GM21786 (cell line): ENCODE measurements at regions not wholly inside any gene's neighbourhood (a gene's known extent, or its start where the extent isn't known, plus 50 kb on each side); places are given as distances from the start of the nearest gene placed in this dataset.

ENCODE experiments used
- ATAC-seq: cut with Tn5 transposase; IDR thresholded peaks from one replicate; pipeline ENCODE4 v1.9.1; 2021; ENCODE audit not compliant: unreplicated experiment

GRCh38 chr14:29102996-29103395, 336.4 kb downstream of the FOXG1 start:
- ATAC-seq: no peak

- no peak for ATAC-seq
These were observed 342.3 kb downstream of the FOXG1 start for GRCh38 chr14:29108908-29109307.

GRCh38 chr14:29109589-29109988, 343.0 kb downstream of the FOXG1 start:
- no peak for ATAC-seq

- ATAC-seq: no peak
These were observed 345.0 kb downstream of the FOXG1 start for GRCh38 chr14:29111554-29111953.

- no peak for ATAC-seq
These were observed 356.4 kb downstream of the FOXG1 start for GRCh38 chr14:29123017-29123416.

- ATAC-seq: no peak
These were observed 359.8 kb downstream of the FOXG1 start for GRCh38 chr14:29126361-29126760.

GRCh38 chr14:29126865-29127264, 360.3 kb downstream of the FOXG1 start:
- no peak for ATAC-seq

- no peak for ATAC-seq
These were observed 373.4 kb downstream of the FOXG1 start for GRCh38 chr14:29140016-29140415.

GRCh38 chr14:29144621-29145020, 378.0 kb downstream of the FOXG1 start:
- no peak for ATAC-seq

- ATAC-seq: no peak
These were observed 381.6 kb downstream of the FOXG1 start for GRCh38 chr14:29148221-29148620.

- no peak for ATAC-seq
These were observed 383.2 kb downstream of the FOXG1 start for GRCh38 chr14:29149798-29150197.

- no peak for ATAC-seq
These were observed 384.1 kb downstream of the FOXG1 start for GRCh38 chr14:29150659-29151058.

GRCh38 chr14:29156096-29156495, 389.5 kb downstream of the FOXG1 start:
- no peak for ATAC-seq

- no peak for ATAC-seq
These were observed 395.0 kb downstream of the FOXG1 start for GRCh38 chr14:29161593-29161992.

- no peak for ATAC-seq
These were observed 396.5 kb downstream of the FOXG1 start for GRCh38 chr14:29163109-29163508.

- ATAC-seq: no peak
These were observed 398.8 kb downstream of the FOXG1 start for GRCh38 chr14:29165431-29165830.

- no peak for ATAC-seq
These were observed 399.9 kb downstream of the FOXG1 start for GRCh38 chr14:29166507-29166906.

GRCh38 chr14:29168149-29168548, 401.6 kb downstream of the FOXG1 start:
- ATAC-seq: no peak

GRCh38 chr14:29169408-29169807, 402.8 kb downstream of the FOXG1 start:
- ATAC-seq: no peak

GRCh38 chr14:29175706-29176105, 409.1 kb downstream of the FOXG1 start:
- no peak for ATAC-seq

GRCh38 chr14:29176876-29177275, 410.3 kb downstream of the FOXG1 start:
- ATAC-seq: no peak

GRCh38 chr14:29178971-29179370, 412.4 kb downstream of the FOXG1 start:
- no peak for ATAC-seq

- no peak for ATAC-seq
These were observed 424.5 kb downstream of the FOXG1 start for GRCh38 chr14:29191092-29191491.

GRCh38 chr14:29197557-29197956, 431.0 kb downstream of the FOXG1 start:
- no peak for ATAC-seq
